Duodenal mucosa (tissue), 2 donors: ENCODE measurements at regions not wholly inside any gene's neighbourhood (a gene's known extent, or its start where the extent isn't known, plus 50 kb on each side); places are given as distances from the start of the nearest gene placed in this dataset.

Experiments used
- H3K27ac ChIP-seq: one replicate; pipeline ENCODE4 v1.7.0; 2013; ENCODE audit warnings: low read depth, low read length
- H3K27me3 ChIP-seq, 2 donors: one replicate each; pipeline ENCODE4 v1.7.0; 2013; ENCODE audit warnings: low read length in 2 of 2, control low read depth in 1 of 2; ENCODE audit not compliant: insufficient read depth in 2 of 2, control insufficient read depth in 1 of 2
- H3K36me3 ChIP-seq, 2 donors: one replicate each; pipeline ENCODE4 v1.7.0; 2013; ENCODE audit warnings: low read length in 2 of 2, control low read depth in 1 of 2; ENCODE audit not compliant: insufficient read depth in 2 of 2, control insufficient read depth in 1 of 2
- H3K4me1 ChIP-seq, 2 donors: one replicate each; pipeline ENCODE4 v1.7.0; 2013; ENCODE audit warnings: low read length in 2 of 2, control low read depth in 1 of 2; ENCODE audit not compliant: insufficient read depth in 2 of 2, control insufficient read depth in 1 of 2
- H3K4me3 ChIP-seq, 2 donors: one replicate each; pipeline ENCODE4 v1.7.0; 2013; ENCODE audit warnings: low read length in 2 of 2, low read depth in 1 of 2
- H3K9ac ChIP-seq, 2 donors: one replicate each; pipeline ENCODE4 v1.7.0; 2013; ENCODE audit warnings: low read length in 2 of 2, low read depth in 1 of 2
- H3K9me3 ChIP-seq, 2 donors: one replicate each; pipeline ENCODE4 v1.7.0; 2013; ENCODE audit warnings: low read length in 2 of 2, control low read depth in 1 of 2; ENCODE audit not compliant: control insufficient read depth in 1 of 2

- no peak overlapping the region for H3K4me3 ChIP-seq
- H3K36me3 ChIP-seq, result no peaks in the 10 kb centered on the region
- peaks cover 8 to 28% of the 10 kb centered on the region in 2 donors for H3K4me1 ChIP-seq
- H3K27ac ChIP-seq, result no peak overlapping the region
- no peaks in the 10 kb centered on the region for H3K27me3 ChIP-seq
- no peaks in the 10 kb centered on the region for H3K9me3 ChIP-seq
- H3K9ac ChIP-seq, result no peak overlapping the region
Observed at GRCh38 chr4:71201817-71202576, 136.8 kb upstream of the SLC4A4 start.

DNA sequence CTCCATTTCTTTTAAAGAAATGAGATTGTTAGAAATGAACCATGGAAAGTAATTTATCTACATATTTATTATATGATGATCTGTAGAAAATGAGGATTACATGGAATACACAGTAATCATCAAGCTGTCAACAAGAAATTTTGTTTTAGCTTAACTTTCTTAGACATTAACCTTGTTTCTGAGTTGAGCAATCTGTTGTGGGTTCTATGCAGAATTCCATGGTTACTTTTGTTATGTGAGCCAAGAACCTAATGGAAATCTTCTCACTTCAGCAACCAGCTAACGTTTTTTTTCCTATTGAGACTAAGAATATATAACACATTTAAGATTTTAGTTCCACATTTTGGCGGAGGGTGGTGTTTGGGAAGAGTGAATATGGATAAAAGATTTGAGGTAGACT lies 136.1 kb upstream of the SLC4A4 start:
- H3K36me3 ChIP-seq, result no peaks in the 10 kb centered on the region

DNA sequence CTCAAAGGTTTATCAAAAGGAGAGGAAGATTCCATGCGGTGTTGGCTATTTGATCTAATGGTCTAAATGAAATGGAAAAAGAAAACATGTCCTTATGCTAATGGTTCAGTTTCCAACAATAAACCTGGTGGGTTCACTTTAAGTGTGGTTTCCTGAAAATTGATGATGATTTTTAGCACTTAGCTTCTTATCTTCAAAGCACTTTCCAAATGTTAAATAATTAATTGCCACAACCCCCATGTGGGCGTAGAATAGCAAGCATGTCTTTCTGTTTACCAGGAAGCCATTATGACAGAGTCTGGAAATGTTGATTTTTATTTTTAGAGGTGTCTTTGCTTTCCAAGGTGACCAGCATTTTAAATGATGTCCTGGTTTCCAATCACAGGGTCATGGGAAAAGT lies 134.8 kb upstream of the SLC4A4 start:
- Histone ChIP-seq H3K36me3 (no peaks in the 10 kb centered on the region), H3K9ac (no peak overlapping the region), H3K27me3 (no peaks in the 10 kb centered on the region), H3K4me1 (peaks cover 8 to 21% of the 10 kb centered on the region in 2 donors), H3K9me3 (no peaks in the 10 kb centered on the region), H3K4me3 (no peak overlapping the region), H3K27ac (no peak overlapping the region)

More for the DNA sequence above, 136.1 kb upstream of the SLC4A4 start:
- Histone ChIP-seq H3K9ac (no peak overlapping the region), H3K27me3 (no peaks in the 10 kb centered on the region), H3K4me1 (peaks cover 8 to 28% of the 10 kb centered on the region in 2 donors), H3K4me3 (no peak overlapping the region), H3K27ac (no peak overlapping the region), H3K9me3 (no peaks in the 10 kb centered on the region)

GRCh38 chr4:71206763-71207162 lies 132.1 kb upstream of the SLC4A4 start:
- no peak overlapping the region for H3K4me3 ChIP-seq
- no peak overlapping the region for H3K27ac ChIP-seq
- no peaks in the 10 kb centered on the region for H3K36me3 ChIP-seq

DNA sequence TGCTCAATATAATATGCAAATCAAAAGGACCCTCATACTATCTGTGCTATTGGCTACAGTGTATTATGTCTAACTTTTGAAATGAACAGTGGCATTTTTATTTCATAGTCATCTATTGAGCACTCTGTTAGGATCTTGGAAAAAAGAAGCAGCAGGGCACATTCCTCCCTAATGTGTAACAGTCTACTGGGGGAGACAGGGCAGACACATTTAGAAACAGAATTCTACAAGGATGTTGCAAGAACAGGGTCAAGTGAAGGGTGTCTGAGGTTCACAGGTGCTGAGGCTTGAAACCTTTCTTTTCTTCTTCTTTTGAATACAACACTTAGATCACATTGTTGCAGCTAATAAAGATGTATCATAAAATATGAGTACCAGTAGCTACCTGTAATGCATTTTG lies 129.7 kb upstream of the SLC4A4 start:
- Histone ChIP-seq H3K9ac (no peak overlapping the region), H3K27ac (no peak overlapping the region), H3K27me3 (no peaks in the 10 kb centered on the region), H3K4me1 (peaks cover 0 to 12% of the 10 kb centered on the region in 2 donors), H3K9me3 (no peaks in the 10 kb centered on the region), H3K4me3 (no peak overlapping the region), H3K36me3 (no peaks in the 10 kb centered on the region)

More at GRCh38 chr4:71206763-71207162, 132.1 kb upstream of the SLC4A4 start:
- Histone ChIP-seq H3K27me3 (no peaks in the 10 kb centered on the region), H3K4me1 (peaks cover 0 to 11% of the 10 kb centered on the region in 2 donors), H3K9me3 (no peaks in the 10 kb centered on the region), H3K9ac (no peak overlapping the region)

- Histone ChIP-seq H3K27me3 (no peaks in the 10 kb centered on the region), H3K27ac (no peak overlapping the region), H3K9me3 (no peaks in the 10 kb centered on the region), H3K36me3 (no peaks in the 10 kb centered on the region), H3K9ac (no peak overlapping the region), H3K4me1 (peaks cover 0 to 12% of the 10 kb centered on the region in 2 donors), H3K4me3 (no peak overlapping the region)
Observed at GRCh38 chr4:71210823-71211222, 128.0 kb upstream of the SLC4A4 start.

- Histone ChIP-seq H3K4me3 (no peak overlapping the region), H3K27me3 (no peaks in the 10 kb centered on the region), H3K36me3 (no peaks in the 10 kb centered on the region), H3K4me1 (peaks cover 0 to 12% of the 10 kb centered on the region in 2 donors), H3K27ac (no peak overlapping the region), H3K9ac (no peak overlapping the region), H3K9me3 (no peaks in the 10 kb centered on the region)
Observed at GRCh38 chr4:71211748-71212147, 127.1 kb upstream of the SLC4A4 start.

DNA sequence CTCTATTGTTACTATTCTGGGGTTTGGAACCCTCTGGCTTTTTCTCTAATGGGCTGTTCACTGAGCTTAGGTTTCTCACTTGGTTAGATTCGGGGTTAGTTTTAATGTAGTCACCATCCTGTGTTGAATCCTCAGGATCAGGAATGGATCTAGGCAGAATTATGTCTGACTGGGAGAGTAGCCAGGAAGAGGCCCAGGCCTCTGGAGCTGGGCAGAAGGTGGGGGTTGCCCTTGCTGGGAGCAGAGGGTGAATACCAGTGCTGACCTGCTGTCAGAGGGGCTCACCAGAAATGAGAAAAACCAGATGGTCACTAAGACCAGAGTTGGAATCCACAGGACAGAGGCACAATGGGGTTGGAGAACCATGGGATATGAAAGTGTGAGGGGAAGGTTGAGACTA lies 126.6 kb upstream of the SLC4A4 start:
- no peaks in the 10 kb centered on the region for H3K36me3 ChIP-seq
- no peak overlapping the region for H3K9ac ChIP-seq
- no peak overlapping the region for H3K4me3 ChIP-seq
- peaks cover 0 to 12% of the 10 kb centered on the region in 2 donors for H3K4me1 ChIP-seq
- no peaks in the 10 kb centered on the region for H3K9me3 ChIP-seq
- no peaks in the 10 kb centered on the region for H3K27me3 ChIP-seq
- no peak overlapping the region for H3K27ac ChIP-seq

DNA sequence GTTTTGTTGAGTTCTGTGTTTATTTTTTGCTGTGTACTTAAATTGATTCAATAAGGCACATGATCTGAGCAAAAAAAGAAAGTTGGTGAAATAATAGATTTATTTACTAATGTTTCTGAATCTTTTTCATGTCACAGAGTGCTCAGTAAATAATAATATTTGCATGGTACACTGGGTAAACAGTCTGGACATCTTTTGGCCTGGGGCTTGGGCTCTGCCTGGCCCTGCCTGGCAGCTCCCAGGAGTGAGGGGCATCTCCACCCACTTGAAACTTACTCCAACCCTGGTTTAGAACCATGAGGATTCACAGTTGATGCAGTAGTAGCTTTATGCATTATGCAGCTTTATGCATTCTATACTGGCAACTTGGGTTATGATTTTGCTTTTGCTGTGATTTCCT lies 124.2 kb upstream of the SLC4A4 start:
- H3K27me3 ChIP-seq, result no peaks in the 10 kb centered on the region
- peaks cover 0 to 12% of the 10 kb centered on the region in 2 donors for H3K4me1 ChIP-seq
- H3K9ac ChIP-seq, result no peak overlapping the region
- no peak overlapping the region for H3K27ac ChIP-seq
- H3K36me3 ChIP-seq, result no peaks in the 10 kb centered on the region
- H3K4me3 ChIP-seq, result no peak overlapping the region
- no peaks in the 10 kb centered on the region for H3K9me3 ChIP-seq

- Histone ChIP-seq H3K27ac (no peak overlapping the region), H3K36me3 (no peaks in the 10 kb centered on the region), H3K9ac (no peak overlapping the region), H3K9me3 (no peaks in the 10 kb centered on the region), H3K27me3 (no peaks in the 10 kb centered on the region), H3K4me3 (no peak overlapping the region), H3K4me1 (peaks cover 2 to 7% of the 10 kb centered on the region in 2 donors)
Observed at GRCh38 chr4:71216316-71216959, 122.4 kb upstream of the SLC4A4 start.
